IPS-NIHi7 (cell line): ENCODE measurements at regions not wholly inside any gene's neighbourhood (a gene's known extent, or its start where the extent isn't known, plus 50 kb on each side); places are given as distances from the start of the nearest gene placed in this dataset.
"Not testable (repeated sequence)": the region's sequence is repeated elsewhere in the genome, so short reads cannot be mapped to it uniquely, and the experiment has no call there.

Experiments used
- DNase-seq: peaks from one replicate; pipeline ENCODE4 v3.0.0; 2012; ENCODE audit warnings: mixed read lengths; ENCODE audit errors: extremely low spot score

DNA sequence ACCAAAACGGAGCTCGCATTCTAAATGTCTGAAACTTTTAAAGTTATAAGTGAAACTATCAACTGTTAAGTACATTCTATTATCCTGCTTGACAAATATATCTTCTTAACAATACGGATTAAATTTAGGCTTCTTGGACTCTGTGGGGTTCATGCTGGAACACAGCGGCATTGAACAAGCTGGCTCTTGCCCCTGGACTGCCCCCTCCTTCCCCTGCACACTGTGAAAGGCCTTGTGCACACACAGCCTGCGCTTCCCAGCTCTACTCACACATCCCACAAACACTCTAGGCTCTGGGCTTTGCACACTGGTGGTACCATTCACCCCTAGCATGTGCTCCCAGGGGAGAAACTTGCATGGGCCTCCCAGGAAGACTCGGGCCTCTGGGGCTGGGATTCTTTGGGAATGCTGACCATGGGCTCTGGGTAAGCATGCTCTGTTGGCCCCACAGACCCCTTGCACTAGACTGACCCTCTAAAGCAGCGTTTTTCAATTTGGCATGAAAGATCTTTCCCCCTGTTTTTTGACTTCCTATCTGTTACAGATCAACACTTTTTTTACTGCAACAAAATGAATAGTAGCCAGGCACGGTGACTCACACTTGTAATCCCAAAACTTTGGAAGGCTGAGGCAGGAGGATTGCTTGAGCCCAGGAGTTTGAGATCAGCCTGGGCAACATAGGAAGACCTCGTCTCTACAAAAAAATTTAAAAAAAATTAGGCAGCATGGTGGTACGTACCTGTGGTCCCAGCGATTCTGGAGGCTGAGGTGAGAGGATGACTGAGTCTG, 96.2 kb upstream of the CPM start:
- no peak for DNase-seq

DNA sequence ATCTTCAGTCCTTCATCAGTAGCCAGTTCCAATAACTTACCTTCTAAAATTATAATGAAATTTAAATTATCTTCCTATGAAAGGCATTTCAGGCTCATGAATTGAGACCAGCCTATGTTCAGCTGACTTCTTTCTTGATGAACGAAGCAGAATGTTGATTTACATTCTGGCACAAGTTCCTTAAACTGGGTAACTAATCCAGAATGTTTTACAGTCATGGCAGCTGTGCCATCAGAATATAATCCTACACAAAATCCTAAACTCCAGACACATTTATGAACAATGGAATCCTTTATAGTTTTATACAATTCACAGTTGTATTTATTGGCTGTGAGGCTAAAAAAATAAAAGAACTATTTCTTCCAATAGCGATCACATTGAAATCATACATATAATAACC, 97.3 kb upstream of the CPM start:
- no peak for DNase-seq

DNA sequence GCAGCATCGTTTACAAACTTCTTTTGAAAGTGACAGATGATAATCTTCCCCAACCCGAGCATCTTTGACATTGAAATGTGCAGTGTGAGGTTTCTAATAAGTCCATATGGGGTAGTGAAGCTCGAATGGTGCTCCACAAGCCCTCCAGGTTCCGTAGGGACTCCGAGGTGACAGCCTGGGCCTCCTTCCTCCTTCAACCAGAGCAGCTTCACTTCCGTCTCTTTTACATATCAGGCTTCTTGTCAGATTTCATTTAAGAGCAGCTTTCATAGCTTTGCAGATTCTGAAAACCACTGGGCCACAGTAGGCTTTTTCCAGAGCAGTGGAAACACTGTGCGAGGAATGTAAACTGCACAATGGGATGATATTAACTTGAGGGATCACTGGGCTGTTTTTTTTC, 103.6 kb upstream of the CPM start:
- DNase-seq = no peak

DNA sequence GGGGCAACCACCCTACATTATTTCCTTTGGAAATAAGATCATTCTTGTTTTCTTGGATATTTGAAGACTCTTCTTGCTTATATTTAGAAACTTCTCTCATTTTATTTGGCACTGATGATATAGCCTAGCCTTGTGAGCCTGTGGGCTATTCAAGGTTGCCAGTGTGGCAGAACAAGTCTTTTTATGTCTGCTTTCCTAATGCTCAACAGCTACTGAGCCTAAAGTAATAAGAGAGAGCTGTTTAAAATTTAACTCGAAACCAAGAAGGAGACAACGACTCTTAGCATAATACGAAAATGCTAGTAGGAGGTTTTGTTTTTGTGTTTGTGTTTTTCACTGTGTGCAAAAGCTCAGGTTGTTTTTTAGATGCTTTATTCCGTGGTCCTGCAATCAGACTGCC, 104.0 kb upstream of the CPM start:
- DNase-seq = no peak

DNA sequence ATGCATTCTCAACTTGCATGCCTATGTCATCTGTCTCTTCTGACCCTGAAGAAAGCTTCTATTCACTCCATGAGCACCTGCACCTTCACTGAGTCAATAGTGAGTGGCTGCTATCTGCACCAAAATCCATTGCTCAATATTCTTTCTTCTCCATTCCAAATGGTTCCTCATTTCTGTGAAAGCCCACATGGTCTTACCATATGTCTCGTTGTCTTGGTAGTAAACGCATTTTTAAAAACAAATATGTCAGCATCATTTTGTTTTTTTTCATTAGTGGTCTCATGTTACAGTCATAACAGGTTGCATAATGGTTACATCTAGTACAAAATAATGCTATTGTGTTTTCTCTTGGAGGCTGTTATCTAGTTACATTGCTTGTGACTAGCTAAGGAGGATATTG, 106.9 kb upstream of the CPM start:
- no peak for DNase-seq

DNA sequence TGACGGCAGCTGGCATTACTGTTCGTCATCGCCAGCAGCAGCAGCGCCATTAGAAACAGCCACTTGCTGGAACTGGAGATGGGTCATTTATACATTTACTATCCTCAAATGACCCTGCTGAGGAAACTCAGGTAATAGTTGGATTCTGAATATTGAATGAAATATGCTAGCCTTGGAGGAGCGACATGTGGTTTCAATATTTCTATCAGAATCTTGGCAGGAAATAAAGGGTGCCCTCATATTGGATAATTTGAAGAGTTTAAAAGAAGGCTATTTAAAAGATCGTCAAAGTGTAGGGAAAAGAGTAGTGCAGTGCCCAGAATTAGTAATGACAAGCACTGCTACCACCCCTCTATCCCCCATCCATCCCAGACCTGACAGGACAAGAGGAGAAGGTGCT, 109.6 kb upstream of the CPM start:
- DNase-seq = no peak

DNA sequence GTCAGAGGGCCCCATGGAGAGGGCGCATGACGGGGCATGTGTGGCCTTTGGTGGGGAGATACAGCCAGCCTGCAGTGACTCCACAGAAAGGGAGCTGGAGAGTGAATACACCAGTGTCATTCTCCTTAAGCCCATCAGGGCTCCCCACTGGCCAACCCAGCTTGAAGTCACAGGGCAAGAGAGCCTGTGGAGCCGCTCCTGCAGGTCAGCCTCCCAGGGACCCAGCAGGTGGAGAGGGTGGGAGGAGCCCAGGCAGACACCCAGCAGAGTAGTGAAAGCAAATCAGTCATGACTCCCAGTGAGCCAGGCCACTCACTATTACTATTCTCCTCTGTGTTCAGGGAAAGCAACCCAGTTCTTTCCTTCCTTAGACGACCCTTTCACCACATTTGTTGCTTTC, 110.0 kb upstream of the CPM start:
- peak; percentile 26 for DNase-seq

DNA sequence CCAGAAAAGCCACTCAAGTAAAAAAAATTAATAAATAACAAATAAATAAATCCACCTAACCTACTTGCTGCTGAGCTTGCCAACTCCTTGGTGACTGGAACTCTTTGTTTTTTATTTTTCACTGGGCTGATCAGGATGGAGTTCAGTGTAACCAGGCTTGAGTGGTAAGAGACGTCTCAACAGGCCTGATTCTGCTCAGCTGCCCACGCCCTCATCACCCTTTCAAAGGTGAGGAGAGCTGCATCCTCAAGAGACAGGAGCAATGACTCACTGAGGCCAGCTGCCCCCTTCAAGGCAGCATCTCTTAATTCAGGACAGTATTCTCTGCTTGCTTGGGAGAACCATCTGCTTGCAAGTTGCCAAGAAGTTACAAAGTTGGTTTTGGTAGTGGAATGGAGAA, 111.9 kb upstream of the CPM start:
- DNase-seq = no peak

DNA sequence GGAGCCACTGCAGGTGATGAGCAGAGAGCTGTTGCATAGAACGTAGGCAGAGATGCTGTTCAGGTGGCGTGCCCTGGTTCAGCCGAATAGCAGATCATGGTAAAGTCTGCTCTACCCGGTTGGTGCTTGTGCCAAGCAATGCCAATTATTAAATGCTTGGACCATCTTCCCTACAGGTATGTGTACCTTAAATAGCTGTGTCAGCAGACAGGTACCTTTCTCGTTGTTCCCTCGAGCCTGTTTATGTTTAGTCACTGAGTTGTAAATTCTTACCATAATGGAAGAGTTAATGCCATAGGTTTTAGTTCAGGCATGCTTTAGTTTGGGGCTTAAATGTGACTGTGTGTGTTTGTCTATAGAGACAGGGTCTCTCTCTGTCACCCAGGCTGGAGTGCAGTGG, 112.5 kb upstream of the CPM start:
- DNase-seq = no peak

DNA sequence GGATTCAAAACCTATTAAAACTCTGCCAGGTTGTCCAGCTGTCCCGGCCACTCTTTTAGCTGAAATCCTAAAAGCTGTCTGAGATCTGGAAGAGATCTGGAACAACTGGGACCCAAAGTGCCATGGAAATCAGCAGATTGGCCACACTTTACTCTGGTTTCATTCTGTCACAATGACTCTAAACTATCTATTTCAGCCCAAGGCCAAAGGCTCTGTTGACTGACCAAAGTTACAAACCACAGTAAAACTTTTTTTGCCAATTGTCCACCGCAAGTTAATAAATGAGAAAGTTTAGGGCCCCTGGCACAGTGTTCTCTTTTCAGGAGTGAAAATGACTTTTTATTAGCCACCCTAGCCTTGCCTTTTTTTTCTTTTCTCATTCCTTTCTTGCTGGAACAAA, 113.4 kb upstream of the CPM start:
- no peak for DNase-seq

DNA sequence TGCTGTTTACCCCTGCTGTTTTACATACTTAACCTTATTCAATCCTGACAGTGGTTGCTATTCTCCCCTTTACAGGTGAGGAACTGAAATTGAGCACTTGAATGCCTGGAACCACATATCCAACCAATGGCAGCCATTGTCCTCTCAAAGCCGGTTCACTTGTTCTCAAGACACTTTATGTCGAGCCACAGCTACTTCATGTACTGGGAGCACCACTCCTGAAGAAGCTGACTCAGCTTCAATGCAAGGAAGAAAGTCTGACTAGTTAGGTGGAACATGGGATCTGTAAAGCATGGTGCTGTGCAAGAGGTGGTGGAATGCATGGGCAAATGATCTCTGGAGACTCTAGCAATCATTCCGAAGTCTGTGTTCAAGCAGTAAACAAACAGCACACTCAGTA, 113.9 kb upstream of the CPM start:
- no peak for DNase-seq

DNA sequence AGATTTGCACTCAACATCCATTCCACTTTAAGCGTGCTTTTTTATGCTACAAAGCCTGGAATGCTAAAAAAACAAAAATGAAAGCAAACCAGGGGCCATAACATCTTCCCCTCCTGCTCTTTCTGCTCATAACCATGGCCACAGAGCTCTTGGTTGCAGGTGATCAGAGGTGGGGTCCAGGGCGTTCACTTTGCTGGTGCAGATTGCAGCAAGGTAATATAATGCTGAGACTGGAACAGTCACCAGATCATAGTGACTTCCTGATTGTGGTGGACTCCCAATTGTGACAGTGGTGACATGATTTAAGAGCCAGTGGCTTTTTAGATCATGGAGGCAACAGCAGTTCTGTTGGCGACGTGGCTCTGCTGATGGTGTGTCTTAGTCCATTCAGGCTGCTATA, 115.0 kb upstream of the CPM start:
- no peak for DNase-seq

DNA sequence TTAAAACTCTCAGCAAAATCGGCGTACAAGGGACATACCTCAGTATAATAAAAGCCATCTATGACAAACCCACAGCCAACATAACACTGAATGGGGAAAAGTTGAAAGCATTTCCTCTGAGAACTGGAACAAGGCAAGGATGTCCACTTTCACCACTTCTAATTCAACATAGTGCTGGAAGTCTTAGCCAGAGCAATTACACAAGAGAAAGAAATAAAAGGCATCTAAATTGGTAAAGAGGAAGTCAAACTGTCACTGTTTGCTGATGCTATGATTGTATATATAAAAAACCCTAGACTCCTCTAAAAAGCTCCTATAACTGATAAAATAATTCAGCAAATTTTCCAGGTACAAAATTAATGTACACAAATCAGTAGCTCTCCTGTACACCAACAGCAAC, 116.9 kb upstream of the CPM start:
- DNase-seq = not testable (repeated sequence)

DNA sequence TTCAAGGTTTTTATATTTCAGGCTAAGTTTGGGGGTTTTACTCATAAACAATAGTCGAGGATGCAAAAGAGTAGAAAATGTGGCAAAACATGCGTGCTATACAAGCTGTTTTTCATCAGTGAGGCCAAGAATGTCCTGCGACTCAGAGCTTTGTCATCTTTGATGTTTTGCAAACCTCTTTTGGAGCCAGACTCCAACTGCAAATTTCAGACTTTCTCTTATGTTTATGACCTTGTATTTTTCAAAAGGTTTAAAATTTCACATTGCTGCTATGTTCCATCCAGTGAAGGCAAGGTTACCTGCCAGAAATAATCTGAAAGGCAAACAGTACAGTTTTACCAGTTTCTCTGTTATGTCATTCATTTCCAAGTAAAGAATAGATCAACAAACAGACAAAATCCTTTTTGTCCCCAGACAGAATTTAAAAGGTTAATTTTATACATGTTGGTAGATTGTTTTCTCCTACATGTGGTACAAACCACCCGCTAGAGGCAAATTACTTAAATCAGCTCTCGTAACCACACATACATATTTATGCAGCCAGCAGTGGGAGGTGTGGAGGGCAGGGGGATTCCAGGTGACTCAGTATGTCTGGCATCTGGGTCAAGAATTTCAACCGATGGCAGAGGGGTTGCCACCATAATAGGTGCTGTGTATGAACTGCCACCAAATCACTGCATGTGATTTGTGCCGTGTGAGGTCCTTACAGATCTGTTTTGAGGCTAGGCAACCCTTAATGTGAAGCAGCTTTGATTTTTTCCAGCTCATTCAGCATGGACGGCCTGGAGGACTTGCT, 119.8 kb upstream of the CPM start:
- DNase-seq = peak; percentile 63

DNA sequence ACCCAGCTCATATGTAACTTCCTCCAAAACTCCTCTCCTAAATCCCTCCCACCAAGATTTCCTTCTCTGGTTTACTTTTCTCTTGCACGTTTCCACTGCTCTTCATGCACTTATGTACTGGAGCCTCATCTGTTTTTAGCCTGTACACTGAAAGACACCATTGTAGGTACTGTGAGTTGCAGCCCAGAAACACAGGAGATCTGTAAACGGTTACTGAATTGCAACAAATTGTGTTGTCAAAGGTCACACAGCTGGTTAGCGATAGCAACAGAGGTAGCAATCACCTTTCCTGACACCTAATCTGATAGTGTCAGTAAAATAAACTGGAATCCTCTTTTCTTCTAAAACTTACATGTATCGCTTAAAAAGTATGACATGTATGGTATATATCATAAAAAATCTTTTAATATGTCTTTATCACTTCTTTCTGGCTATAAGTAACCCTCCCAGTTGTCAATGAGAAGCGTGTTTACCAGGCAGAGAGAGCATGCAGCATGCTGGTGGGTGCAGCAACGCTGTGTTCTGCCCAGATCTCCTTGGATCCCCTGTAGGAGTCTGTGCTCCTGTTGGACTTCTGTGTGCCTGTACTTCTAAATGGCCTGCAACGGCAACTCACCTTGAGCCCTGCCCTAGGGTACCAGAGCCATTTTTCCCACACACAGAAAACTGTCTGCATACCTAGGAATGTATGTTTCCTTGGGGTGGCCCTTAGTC, 121.5 kb upstream of the CPM start:
- no peak for DNase-seq

DNA sequence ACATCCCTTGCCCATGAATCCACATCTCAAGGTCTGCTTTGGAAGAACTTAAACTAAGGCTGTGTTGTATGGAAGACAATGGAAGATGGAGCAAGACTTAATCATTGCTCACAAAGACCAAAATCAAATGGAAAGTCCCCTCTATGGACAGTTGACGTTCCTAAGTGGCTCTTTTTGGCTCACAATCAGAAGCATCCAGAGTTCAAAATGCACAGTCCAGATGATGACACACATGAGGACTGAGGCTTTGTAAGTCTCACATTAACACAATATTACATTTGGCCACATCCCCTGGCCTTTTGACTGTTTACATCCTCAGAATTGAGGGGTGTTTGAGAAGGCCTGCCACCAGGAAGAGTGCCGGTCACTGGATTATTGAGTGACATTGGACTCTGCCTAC, 122.3 kb upstream of the CPM start:
- no peak for DNase-seq

DNA sequence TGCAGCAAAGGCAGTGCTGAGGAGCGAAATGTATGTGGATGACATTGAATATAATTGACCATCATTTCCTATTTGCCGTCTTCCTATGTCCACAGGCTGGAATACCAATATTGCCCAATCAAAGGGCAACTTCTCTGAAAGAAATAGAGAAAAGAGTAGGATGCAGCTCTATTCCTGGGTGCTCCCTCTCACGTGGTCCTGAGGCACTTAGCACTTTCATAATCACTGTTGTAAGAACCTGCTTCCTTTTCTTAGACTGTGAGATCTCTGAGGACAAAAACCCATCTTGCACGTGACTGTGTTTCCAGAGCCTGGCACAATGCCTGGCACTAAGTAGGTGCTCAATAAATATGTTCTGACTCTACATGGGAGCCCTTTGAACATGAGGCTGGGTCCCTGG, 122.7 kb upstream of the CPM start:
- no peak for DNase-seq

DNA sequence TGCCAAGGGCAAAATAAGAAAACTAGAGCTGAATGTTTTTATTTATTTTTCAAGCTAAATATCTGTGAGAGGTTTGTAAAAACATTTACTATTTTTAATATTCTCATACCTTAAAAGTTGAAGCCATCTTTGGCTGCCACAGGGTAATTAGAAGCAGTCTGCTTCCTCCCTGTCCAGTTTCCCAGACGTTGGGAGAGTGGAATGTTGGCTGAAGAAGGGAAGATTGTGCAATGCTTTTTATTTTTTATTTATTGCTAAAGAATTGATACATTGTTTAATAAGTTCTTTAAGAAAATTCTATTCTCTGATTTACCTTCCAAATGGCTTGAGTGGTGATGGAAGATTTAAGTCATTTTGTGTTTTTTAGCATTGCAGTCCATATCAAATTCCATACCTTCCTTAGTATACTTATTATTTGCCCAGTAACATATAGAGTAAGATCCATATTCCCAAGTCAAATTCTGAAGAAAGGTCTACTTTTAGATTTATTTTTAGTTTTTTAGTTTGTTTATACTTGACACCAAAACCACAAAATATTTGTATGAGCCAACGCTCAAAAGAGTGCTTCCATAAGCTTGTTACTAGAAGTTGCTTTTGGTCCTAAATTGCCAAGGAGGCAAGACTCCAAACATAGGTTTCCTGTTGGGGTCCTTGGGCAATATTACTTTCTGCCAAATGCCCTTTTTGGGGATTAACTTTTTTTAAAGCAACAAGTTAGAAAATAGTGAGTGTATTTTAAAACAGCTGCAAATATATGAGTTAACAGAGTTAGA, 124.0 kb upstream of the CPM start:
- DNase-seq = no peak

DNA sequence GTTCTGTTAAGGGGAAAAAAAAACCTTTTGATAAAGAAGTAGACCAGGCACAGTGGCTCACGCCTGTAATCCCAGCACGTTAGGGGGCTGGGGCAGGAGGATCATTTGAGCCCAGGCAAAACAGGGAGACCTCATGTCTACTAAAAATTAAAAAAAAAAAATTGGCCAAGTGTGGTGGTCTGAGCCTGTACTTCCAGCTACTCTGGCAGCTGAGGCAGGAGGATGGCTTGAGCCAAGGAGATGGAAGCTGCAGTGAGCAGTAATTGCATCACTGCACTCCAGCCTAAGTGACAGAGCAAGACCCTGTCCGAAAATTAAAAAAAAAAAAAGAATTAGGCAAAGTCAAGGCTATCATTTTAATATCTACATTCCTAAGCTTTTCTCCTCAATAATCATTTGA, 124.8 kb upstream of the CPM start:
- no peak for DNase-seq

DNA sequence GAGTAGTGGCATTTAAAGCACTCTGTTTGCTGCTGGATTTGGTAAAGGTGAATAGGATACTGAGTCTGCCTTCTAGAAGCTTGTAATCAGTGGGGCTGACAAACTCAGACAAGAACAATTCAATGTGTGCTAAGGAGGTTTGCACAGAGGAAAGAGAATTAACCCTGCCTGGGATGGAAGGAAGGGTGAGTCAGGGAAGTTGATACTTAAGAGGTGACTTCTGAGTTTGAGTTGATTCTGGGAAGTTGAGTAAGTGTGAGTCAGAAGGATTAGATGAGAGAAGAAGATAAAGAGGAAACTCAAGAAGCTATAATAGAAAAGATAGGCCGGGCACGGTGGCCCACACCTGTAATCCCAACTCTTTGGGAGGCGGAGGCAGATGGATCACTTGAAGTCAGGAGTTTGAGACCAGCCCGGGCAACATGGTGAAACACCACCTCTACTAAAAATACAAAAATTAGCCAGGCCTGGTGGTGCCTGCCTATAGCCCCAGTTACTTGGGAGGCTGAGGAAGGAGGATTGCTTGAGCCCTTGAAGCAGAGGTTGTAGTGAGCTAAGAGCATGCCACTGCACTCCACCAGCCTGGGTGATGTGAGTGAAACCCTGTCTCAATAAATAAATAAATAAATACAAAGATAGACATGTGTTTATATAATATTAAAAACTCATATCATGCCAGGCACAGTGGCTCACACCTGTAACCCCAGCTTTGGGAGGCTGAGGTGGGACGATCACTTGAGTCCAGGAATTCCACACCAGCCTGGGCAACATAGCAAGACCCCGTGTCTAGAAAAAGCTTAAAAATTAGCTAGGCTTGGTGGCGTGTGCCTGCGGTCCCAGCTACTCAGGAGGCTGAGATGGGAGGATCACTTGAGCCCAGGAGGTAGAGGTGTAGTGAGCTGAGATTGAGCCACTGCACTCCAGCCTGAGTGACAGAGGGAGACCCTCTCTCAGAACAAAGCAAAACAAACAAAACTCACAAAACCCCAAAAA, 126.8 kb upstream of the CPM start:
- DNase-seq = no peak

DNA sequence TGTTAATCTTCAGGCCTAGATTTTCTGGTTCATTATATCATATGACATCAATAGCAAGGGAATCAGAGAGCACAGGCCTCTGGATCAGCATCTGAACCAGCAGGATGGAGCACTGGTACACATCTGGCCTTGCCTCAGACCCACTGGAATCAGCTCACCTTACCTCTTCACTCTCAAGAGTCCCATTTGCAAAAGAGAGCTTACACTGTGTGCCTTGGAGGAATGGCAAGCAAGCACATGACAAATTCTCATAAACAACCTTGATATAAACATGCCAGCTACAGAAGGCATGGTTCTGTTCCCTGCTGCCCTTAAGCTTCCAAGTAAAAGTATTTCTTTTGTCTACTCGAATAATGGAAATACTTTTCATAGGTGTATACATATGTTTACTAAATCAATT, 128.6 kb upstream of the CPM start:
- no peak for DNase-seq
